Ramos (cell line): ENCODE measurements at regions not wholly inside any gene's neighbourhood (a gene's known extent, or its start where the extent isn't known, plus 50 kb on each side); places are given as distances from the start of the nearest gene placed in this dataset.
"Not testable (repeated sequence)": the region's sequence is repeated elsewhere in the genome, so short reads cannot be mapped to it uniquely, and the experiment has no call there.

Source experiments
- in situ Hi-C: fragments of 300-500 bp; cut with MboI; formaldehyde crosslinking; loops from one replicate; pipeline ENCODE4 v1.14.3; 2022; ENCODE audit warnings: low sequenced_read_pairs; ENCODE audit not compliant: unreplicated experiment

GRCh38 chr1:4178501-4179113 is 278.5 kb upstream of the C1orf174 start:
- in situ Hi-C loops, result no loop called here

- in situ Hi-C loops, result no loop called here
Observed at GRCh38 chr1:4179914-4180735, 280.1 kb upstream of the C1orf174 start.

GRCh38 chr1:4186486-4186885 is 286.4 kb upstream of the C1orf174 start:
- in situ Hi-C loops, result not testable (repeated sequence)

GRCh38 chr1:4203501-4203900 is 303.4 kb upstream of the C1orf174 start:
- in situ Hi-C loops, result no loop called here

GRCh38 chr1:4207183-4207582 is 307.1 kb upstream of the C1orf174 start:
- in situ Hi-C loops, result no loop called here

- in situ Hi-C loops, result no loop called here
Observed at GRCh38 chr1:4207842-4208692, 308.0 kb upstream of the C1orf174 start.

GRCh38 chr1:4210043-4210442 is 310.0 kb upstream of the C1orf174 start:
- in situ Hi-C loops, result no loop called here

GRCh38 chr1:4212796-4213195 is 312.7 kb upstream of the C1orf174 start:
- in situ Hi-C loops, result no loop called here

GRCh38 chr1:4213366-4213973 is 313.4 kb upstream of the C1orf174 start:
- in situ Hi-C loops, result no loop called here

GRCh38 chr1:4214826-4215225 is 314.8 kb upstream of the C1orf174 start:
- in situ Hi-C loops, result no loop called here

GRCh38 chr1:4215391-4215790 is 315.3 kb upstream of the C1orf174 start:
- in situ Hi-C loops, result no loop called here

GRCh38 chr1:4216231-4216630 is 316.2 kb upstream of the C1orf174 start:
- in situ Hi-C loops, result no loop called here

- in situ Hi-C loops, result no loop called here
Observed at GRCh38 chr1:4218619-4219018, 318.5 kb upstream of the C1orf174 start.

- in situ Hi-C loops, result no loop called here
Observed at GRCh38 chr1:4219111-4219510, 319.0 kb upstream of the C1orf174 start.

GRCh38 chr1:4219826-4220225 is 319.8 kb upstream of the C1orf174 start:
- in situ Hi-C loops, result no loop called here

- in situ Hi-C loops, result no loop called here
Observed at GRCh38 chr1:4220362-4220761, 320.3 kb upstream of the C1orf174 start.

GRCh38 chr1:4221107-4221506 is 321.0 kb upstream of the C1orf174 start:
- in situ Hi-C loops, result no loop called here

GRCh38 chr1:4224684-4225467 is 324.8 kb upstream of the C1orf174 start:
- in situ Hi-C loops, result no loop called here

GRCh38 chr1:4227986-4228385 is 327.9 kb upstream of the C1orf174 start:
- in situ Hi-C loops, result no loop called here

- in situ Hi-C loops, result no loop called here
Observed at GRCh38 chr1:4253935-4254334, 353.9 kb upstream of the C1orf174 start.
